ENCODE measurements at regions not wholly inside any gene's neighbourhood (a gene's known extent, or its start where the extent isn't known, plus 50 kb on each side); places are given as distances from the start of the nearest gene placed in this dataset.

- TF ChIP-seq POLR2AphosphoS5 (IDR thresholded peaks at IDR 0.05; ENCODE audit: control insufficient read depth, insufficient read depth, low read depth, low read length), result no peak
- TF ChIP-seq, protein P1, sequence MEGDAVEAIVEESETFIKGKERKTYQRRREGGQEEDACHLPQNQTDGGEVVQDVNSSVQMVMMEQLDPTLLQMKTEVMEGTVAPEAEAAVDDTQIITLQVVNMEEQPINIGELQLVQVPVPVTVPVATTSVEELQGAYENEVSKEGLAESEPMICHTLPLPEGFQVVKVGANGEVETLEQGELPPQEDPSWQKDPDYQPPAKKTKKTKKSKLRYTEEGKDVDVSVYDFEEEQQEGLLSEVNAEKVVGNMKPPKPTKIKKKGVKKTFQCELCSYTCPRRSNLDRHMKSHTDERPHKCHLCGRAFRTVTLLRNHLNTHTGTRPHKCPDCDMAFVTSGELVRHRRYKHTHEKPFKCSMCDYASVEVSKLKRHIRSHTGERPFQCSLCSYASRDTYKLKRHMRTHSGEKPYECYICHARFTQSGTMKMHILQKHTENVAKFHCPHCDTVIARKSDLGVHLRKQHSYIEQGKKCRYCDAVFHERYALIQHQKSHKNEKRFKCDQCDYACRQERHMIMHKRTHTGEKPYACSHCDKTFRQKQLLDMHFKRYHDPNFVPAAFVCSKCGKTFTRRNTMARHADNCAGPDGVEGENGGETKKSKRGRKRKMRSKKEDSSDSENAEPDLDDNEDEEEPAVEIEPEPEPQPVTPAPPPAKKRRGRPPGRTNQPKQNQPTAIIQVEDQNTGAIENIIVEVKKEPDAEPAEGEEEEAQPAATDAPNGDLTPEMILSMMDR (IDR thresholded peaks at IDR 0.05 in 2 of 3, conservative IDR thresholded peaks at IDR 0.05 in 1 of 3; ENCODE audit: insufficient read depth in 2 of 3, low read depth in 1 of 3, low read length in 3 of 3), result no peak
These were observed 456.7 kb downstream of the PMP22 start for GRCh38 chr17:14808425-14808824.
